ENCODE measurements at regions not wholly inside any gene's neighbourhood (a gene's known extent, or its start where the extent isn't known, plus 50 kb on each side); places are given as distances from the start of the nearest gene placed in this dataset.

DNA sequence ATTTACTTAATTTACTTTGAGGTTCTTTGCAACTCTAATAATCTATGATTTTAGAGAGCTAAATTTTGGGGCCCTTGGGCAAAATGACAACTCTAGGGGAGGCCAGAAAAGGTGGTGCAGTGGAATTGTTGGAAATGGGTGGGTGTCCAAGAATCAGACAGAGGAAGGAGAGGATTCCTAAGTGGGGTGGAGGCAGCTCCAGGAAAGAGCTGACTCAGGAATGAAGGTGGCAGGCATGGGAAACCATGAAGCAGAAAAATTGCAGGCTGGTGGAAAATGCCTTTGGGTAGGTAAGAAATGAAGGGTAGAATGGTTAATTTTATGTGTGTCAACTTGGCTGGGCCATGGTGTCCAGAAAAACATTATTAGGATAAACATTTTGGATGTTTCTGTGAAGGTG is 248.5 kb upstream of the TUT7 start:
- TF ChIP-seq ISL1 (CRISPR knock-in tag; IDR thresholded peaks at IDR 0.05) (no peak), PPARA (CRISPR knock-in tag; IDR thresholded peaks at IDR 0.05; ENCODE audit: borderline replicate concordance) (no peak), SNAI2 (CRISPR knock-in tag; IDR thresholded peaks at IDR 0.05) (no peak), ZFP30 (CRISPR knock-in tag; IDR thresholded peaks at IDR 0.05) (no peak), ZC3H10 (CRISPR knock-in tag; IDR thresholded peaks at IDR 0.05) (no peak)
- TF ChIP-seq, protein P1, sequence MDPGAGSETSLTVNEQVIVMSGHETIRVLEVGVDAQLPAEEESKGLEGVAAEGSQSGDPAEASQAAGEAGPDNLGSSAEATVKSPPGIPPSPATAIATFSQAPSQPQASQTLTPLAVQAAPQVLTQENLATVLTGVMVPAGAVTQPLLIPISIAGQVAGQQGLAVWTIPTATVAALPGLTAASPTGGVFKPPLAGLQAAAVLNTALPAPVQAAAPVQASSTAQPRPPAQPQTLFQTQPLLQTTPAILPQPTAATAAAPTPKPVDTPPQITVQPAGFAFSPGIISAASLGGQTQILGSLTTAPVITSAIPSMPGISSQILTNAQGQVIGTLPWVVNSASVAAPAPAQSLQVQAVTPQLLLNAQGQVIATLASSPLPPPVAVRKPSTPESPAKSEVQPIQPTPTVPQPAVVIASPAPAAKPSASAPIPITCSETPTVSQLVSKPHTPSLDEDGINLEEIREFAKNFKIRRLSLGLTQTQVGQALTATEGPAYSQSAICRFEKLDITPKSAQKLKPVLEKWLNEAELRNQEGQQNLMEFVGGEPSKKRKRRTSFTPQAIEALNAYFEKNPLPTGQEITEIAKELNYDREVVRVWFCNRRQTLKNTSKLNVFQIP (CRISPR knock-in tag; IDR thresholded peaks at IDR 0.05; ENCODE audit: borderline replicate concordance, low read depth), result no peak
- no peak for ATAC-seq

DNA sequence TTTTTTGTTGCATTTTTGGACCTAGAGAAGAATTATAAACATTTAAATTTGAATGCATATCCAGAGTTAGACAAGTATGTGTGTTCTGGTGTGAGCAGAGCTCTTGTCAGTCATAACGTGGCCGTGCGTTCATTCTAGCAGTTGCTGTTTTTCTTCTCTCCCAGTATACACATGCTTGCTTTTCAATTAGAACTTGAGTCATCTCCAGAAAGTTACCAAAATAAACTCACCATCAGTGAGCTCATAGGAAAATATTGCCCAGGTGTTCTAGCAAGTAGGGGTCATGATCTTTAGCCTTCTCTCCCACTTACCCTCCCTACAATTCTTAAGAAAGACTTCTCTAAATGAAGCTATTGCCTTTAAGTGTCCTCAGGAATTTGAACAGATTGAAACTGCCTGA is 247.5 kb upstream of the TUT7 start:
- ATAC-seq, result no peak
- no peak for TF ChIP-seq GLIS3 (CRISPR knock-in tag; IDR thresholded peaks at IDR 0.05)
- no peak for TF ChIP-seq ZNF565 (CRISPR knock-in tag; conservative IDR thresholded peaks at IDR 0.05; ENCODE audit: low read depth)
- TF ChIP-seq, protein P2, sequence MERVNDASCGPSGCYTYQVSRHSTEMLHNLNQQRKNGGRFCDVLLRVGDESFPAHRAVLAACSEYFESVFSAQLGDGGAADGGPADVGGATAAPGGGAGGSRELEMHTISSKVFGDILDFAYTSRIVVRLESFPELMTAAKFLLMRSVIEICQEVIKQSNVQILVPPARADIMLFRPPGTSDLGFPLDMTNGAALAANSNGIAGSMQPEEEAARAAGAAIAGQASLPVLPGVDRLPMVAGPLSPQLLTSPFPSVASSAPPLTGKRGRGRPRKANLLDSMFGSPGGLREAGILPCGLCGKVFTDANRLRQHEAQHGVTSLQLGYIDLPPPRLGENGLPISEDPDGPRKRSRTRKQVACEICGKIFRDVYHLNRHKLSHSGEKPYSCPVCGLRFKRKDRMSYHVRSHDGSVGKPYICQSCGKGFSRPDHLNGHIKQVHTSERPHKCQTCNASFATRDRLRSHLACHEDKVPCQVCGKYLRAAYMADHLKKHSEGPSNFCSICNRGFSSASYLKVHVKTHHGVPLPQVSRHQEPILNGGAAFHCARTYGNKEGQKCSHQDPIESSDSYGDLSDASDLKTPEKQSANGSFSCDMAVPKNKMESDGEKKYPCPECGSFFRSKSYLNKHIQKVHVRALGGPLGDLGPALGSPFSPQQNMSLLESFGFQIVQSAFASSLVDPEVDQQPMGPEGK (CRISPR knock-in tag; IDR thresholded peaks at IDR 0.05; ENCODE audit: borderline replicate concordance), result no peak
- no peak for TF ChIP-seq RARB (CRISPR knock-in tag; IDR thresholded peaks at IDR 0.05)

DNA sequence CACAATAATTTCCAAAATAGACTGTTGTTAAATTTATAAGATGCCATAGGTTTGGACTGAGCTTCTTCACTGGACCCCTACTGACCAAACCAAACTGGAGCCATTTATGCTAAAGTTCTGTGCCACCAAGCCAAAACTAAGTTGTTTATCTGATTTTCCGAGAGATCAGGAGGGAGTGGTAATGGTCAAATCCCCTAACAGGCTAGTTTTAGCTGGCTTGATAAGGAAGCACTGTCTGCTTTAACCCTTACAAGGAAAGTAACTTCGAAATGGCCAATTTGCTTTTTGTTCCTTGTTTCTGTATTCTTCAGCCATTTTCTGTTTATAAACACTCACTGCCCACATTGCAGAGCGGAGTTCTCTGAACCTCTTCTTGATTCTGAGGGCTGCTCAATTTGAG is 246.8 kb upstream of the TUT7 start:
- no peak for ATAC-seq
- TF ChIP-seq, protein P2 (CRISPR knock-in tag; IDR thresholded peaks at IDR 0.05; ENCODE audit: borderline replicate concordance), result no peak

DNA sequence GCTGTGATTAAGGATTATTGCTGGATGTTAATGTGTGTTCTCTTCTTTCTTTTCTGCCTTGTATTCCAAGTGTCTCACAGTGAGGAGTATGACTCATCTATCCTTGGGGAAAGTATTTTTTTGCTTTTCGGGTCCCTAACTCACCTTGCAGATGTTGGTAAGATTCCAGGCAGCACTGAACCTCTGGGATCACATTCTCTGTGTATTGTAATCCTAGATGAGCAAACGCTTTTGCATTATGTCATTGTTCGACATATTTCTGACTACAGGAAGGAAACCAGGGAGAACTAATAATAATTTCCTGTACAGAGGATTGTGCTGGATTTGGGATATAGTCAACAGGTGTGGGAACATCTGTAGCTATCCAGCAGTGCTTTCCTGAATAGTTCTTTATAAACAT is 246.1 kb upstream of the TUT7 start:
- ATAC-seq, result peak; percentile 54
- TF ChIP-seq PPARA (CRISPR knock-in tag; IDR thresholded peaks at IDR 0.05; ENCODE audit: borderline replicate concordance), result no peak
- TF ChIP-seq, protein P3, sequence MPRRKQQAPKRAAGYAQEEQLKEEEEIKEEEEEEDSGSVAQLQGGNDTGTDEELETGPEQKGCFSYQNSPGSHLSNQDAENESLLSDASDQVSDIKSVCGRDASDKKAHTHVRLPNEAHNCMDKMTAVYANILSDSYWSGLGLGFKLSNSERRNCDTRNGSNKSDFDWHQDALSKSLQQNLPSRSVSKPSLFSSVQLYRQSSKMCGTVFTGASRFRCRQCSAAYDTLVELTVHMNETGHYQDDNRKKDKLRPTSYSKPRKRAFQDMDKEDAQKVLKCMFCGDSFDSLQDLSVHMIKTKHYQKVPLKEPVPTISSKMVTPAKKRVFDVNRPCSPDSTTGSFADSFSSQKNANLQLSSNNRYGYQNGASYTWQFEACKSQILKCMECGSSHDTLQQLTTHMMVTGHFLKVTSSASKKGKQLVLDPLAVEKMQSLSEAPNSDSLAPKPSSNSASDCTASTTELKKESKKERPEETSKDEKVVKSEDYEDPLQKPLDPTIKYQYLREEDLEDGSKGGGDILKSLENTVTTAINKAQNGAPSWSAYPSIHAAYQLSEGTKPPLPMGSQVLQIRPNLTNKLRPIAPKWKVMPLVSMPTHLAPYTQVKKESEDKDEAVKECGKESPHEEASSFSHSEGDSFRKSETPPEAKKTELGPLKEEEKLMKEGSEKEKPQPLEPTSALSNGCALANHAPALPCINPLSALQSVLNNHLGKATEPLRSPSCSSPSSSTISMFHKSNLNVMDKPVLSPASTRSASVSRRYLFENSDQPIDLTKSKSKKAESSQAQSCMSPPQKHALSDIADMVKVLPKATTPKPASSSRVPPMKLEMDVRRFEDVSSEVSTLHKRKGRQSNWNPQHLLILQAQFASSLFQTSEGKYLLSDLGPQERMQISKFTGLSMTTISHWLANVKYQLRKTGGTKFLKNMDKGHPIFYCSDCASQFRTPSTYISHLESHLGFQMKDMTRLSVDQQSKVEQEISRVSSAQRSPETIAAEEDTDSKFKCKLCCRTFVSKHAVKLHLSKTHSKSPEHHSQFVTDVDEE (CRISPR knock-in tag; IDR thresholded peaks at IDR 0.05), result no peak
- no peak for TF ChIP-seq SNAI2 (CRISPR knock-in tag; IDR thresholded peaks at IDR 0.05)
- TF ChIP-seq RARB (CRISPR knock-in tag; IDR thresholded peaks at IDR 0.05), result no peak
- TF ChIP-seq, protein P2 (CRISPR knock-in tag; IDR thresholded peaks at IDR 0.05; ENCODE audit: borderline replicate concordance), result no peak
- TF ChIP-seq, protein P4, sequence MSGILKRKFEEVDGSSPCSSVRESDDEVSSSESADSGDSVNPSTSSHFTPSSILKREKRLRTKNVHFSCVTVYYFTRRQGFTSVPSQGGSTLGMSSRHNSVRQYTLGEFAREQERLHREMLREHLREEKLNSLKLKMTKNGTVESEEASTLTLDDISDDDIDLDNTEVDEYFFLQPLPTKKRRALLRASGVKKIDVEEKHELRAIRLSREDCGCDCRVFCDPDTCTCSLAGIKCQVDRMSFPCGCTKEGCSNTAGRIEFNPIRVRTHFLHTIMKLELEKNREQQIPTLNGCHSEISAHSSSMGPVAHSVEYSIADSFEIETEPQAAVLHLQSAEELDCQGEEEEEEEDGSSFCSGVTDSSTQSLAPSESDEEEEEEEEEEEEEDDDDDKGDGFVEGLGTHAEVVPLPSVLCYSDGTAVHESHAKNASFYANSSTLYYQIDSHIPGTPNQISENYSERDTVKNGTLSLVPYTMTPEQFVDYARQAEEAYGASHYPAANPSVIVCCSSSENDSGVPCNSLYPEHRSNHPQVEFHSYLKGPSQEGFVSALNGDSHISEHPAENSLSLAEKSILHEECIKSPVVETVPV (CRISPR knock-in tag; IDR thresholded peaks at IDR 0.05), result no peak
- no peak for TF ChIP-seq BACH2 (CRISPR knock-in tag; IDR thresholded peaks at IDR 0.05; ENCODE audit: borderline replicate concordance)
- TF ChIP-seq CSDC2 (CRISPR knock-in tag; IDR thresholded peaks at IDR 0.05), result no peak
- TF ChIP-seq, protein P1 (CRISPR knock-in tag; IDR thresholded peaks at IDR 0.05; ENCODE audit: borderline replicate concordance, low read depth), result no peak
- no peak for TF ChIP-seq ZFP3 (CRISPR knock-in tag; IDR thresholded peaks at IDR 0.05)
- no peak for TF ChIP-seq GLIS3 (CRISPR knock-in tag; IDR thresholded peaks at IDR 0.05)
- TF ChIP-seq ZNF70 (CRISPR knock-in tag; IDR thresholded peaks at IDR 0.05), result no peak
- no peak for TF ChIP-seq ARNTL (CRISPR knock-in tag; IDR thresholded peaks at IDR 0.05; ENCODE audit: borderline replicate concordance, low read depth)
- no peak for TF ChIP-seq ZNF8 (CRISPR knock-in tag; IDR thresholded peaks at IDR 0.05)
- TF ChIP-seq TCF4 (CRISPR knock-in tag; IDR thresholded peaks at IDR 0.05; ENCODE audit: borderline replicate concordance), result no peak
- TF ChIP-seq ESRRG (CRISPR knock-in tag; IDR thresholded peaks at IDR 0.05), result no peak
- TF ChIP-seq ZC3H10 (CRISPR knock-in tag; IDR thresholded peaks at IDR 0.05), result no peak
- no peak for TF ChIP-seq ZFP30 (CRISPR knock-in tag; IDR thresholded peaks at IDR 0.05)
- no peak for TF ChIP-seq TOX (CRISPR knock-in tag; IDR thresholded peaks at IDR 0.05; ENCODE audit: borderline replicate concordance)
